ENCODE measurements at regions not wholly inside any gene's neighbourhood (a gene's known extent, or its start where the extent isn't known, plus 50 kb on each side); places are given as distances from the start of the nearest gene placed in this dataset.
"Not testable (repeated sequence)": the region's sequence is repeated elsewhere in the genome, so short reads cannot be mapped to it uniquely, and the experiment has no call there.

- POLR2A ChIA-PET: no interaction called here
- CTCF ChIA-PET: interaction anchor here (0.5 kb wide), 1 partner anchor 400 kb away, joined by 5 read pairs; no protein-coding TSS in a partner anchor
- DNase-seq (ENCODE audit: extremely low spot score): no peak
- TF ChIP-seq SP1 (IDR thresholded peaks at IDR 0.05) (no peak), ARNT (IDR thresholded peaks at IDR 0.05) (no peak), BHLHE40 (IDR thresholded peaks at IDR 0.05; ENCODE audit: borderline replicate concordance) (no peak), TARDBP (IDR thresholded peaks at IDR 0.05) (no peak), ZNF384 (IDR thresholded peaks at IDR 0.05) (no peak), CTBP1 (IDR thresholded peaks at IDR 0.05; ENCODE audit: borderline replicate concordance) (no peak), PKNOX1 (IDR thresholded peaks at IDR 0.05) (no peak), LEF1 (IDR thresholded peaks at IDR 0.05; ENCODE audit: borderline replicate concordance) (no peak), FOXK2 (IDR thresholded peaks at IDR 0.05) (no peak), HDGF (IDR thresholded peaks at IDR 0.05; ENCODE audit: borderline replicate concordance) (no peak), FOXA1 (IDR thresholded peaks at IDR 0.05) (no peak), ELF4 (IDR thresholded peaks at IDR 0.05) (no peak), FOXM1 (IDR thresholded peaks at IDR 0.05; ENCODE audit: borderline replicate concordance) (no peak), NFRKB (IDR thresholded peaks at IDR 0.05) (no peak), L3MBTL2 (conservative IDR thresholded peaks at IDR 0.05) (no peak), SUZ12 (IDR thresholded peaks at IDR 0.05) (no peak)
These were observed 453.6 kb upstream of the CFAP20DC start for GRCh38 chr3:59503441-59503840.

- no peak for DNase-seq (ENCODE audit: extremely low spot score)
- TF ChIP-seq NFRKB (IDR thresholded peaks at IDR 0.05) (no peak), BHLHE40 (IDR thresholded peaks at IDR 0.05; ENCODE audit: borderline replicate concordance) (no peak), PKNOX1 (IDR thresholded peaks at IDR 0.05) (no peak), ZNF384 (IDR thresholded peaks at IDR 0.05) (no peak), L3MBTL2 (conservative IDR thresholded peaks at IDR 0.05) (no peak), TARDBP (IDR thresholded peaks at IDR 0.05) (no peak), FOXK2 (IDR thresholded peaks at IDR 0.05) (no peak), LEF1 (IDR thresholded peaks at IDR 0.05; ENCODE audit: borderline replicate concordance) (no peak), SP1 (IDR thresholded peaks at IDR 0.05) (no peak), FOXM1 (IDR thresholded peaks at IDR 0.05; ENCODE audit: borderline replicate concordance) (no peak), ARNT (IDR thresholded peaks at IDR 0.05) (no peak), SUZ12 (IDR thresholded peaks at IDR 0.05) (no peak), HDGF (IDR thresholded peaks at IDR 0.05; ENCODE audit: borderline replicate concordance) (no peak), CTBP1 (IDR thresholded peaks at IDR 0.05; ENCODE audit: borderline replicate concordance) (no peak), FOXA1 (IDR thresholded peaks at IDR 0.05) (no peak), ELF4 (IDR thresholded peaks at IDR 0.05) (no peak)
- POLR2A ChIA-PET: no interaction called here
- CTCF ChIA-PET: no interaction called here
These were observed 453.0 kb upstream of the CFAP20DC start for GRCh38 chr3:59502806-59503205.

- DNase-seq (ENCODE audit: extremely low spot score): no peak
- POLR2A ChIA-PET: no interaction called here
- CTCF ChIA-PET: no interaction called here
- no peak for TF ChIP-seq PKNOX1 (IDR thresholded peaks at IDR 0.05)
These were observed 450.1 kb upstream of the CFAP20DC start for GRCh38 chr3:59499954-59500353.

GRCh38 chr3:59499000-59499399 is 449.2 kb upstream of the CFAP20DC start:
- TF ChIP-seq FOXK2 (IDR thresholded peaks at IDR 0.05) (no peak), PKNOX1 (IDR thresholded peaks at IDR 0.05) (no peak), L3MBTL2 (conservative IDR thresholded peaks at IDR 0.05) (no peak), SUZ12 (IDR thresholded peaks at IDR 0.05) (no peak)
- no peak for DNase-seq (ENCODE audit: extremely low spot score)
- ChIA-PET CTCF (no interaction called here), POLR2A (no interaction called here)

- TF ChIP-seq L3MBTL2 (conservative IDR thresholded peaks at IDR 0.05): no peak
- no peak for TF ChIP-seq BHLHE40 (IDR thresholded peaks at IDR 0.05; ENCODE audit: borderline replicate concordance)
- TF ChIP-seq ZNF384 (IDR thresholded peaks at IDR 0.05): no peak
- TF ChIP-seq SP1 (IDR thresholded peaks at IDR 0.05): no peak
- TF ChIP-seq NFRKB (IDR thresholded peaks at IDR 0.05): no peak
- no peak for TF ChIP-seq TARDBP (IDR thresholded peaks at IDR 0.05)
- no peak for TF ChIP-seq FOXK2 (IDR thresholded peaks at IDR 0.05)
- no peak for TF ChIP-seq FOXA1 (IDR thresholded peaks at IDR 0.05)
- TF ChIP-seq HDGF (IDR thresholded peaks at IDR 0.05; ENCODE audit: borderline replicate concordance): no peak
- TF ChIP-seq ELF4 (IDR thresholded peaks at IDR 0.05): no peak
- no peak for TF ChIP-seq FOXM1 (IDR thresholded peaks at IDR 0.05; ENCODE audit: borderline replicate concordance)
- TF ChIP-seq CTBP1 (IDR thresholded peaks at IDR 0.05; ENCODE audit: borderline replicate concordance): no peak
- no peak for TF ChIP-seq LEF1 (IDR thresholded peaks at IDR 0.05; ENCODE audit: borderline replicate concordance)
- no peak for TF ChIP-seq PKNOX1 (IDR thresholded peaks at IDR 0.05)
- no peak for DNase-seq (ENCODE audit: extremely low spot score)
- POLR2A ChIA-PET: no interaction called here
- CTCF ChIA-PET: no interaction called here
These were observed 446.4 kb upstream of the CFAP20DC start for GRCh38 chr3:59496250-59496649.

GRCh38 chr3:59494969-59495368 is 445.1 kb upstream of the CFAP20DC start:
- POLR2A ChIA-PET; CTCF ChIA-PET; DNase-seq (ENCODE audit: extremely low spot score): not testable (repeated sequence)
